ENCODE measurements at regions not wholly inside any gene's neighbourhood (a gene's known extent, or its start where the extent isn't known, plus 50 kb on each side); places are given as distances from the start of the nearest gene placed in this dataset.
"Not testable (repeated sequence)": the region's sequence is repeated elsewhere in the genome, so short reads cannot be mapped to it uniquely, and the experiment has no call there.

DNA sequence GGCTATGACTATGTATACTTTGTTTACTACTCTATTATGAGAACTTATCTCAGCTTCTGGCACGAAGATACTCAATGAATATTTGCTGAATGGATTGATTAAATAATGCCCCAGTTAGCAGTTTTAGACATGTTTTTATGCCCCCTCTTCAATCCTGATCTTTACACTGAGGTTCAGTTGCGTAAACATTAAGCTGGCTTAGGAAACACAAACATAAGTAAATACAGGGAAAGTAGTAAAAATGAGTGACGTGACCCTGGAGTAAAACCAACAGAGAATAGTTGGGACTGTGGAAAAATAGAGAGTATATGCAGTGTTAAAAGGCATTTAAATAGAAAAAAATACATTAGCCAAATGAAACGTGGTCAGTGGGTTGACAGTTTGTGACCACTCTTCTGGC is 387.0 kb upstream of the ACTRT1 start:
- H3K27ac ChIP-seq = no peak overlapping the region
- H3K27me3 ChIP-seq (replicated peaks; ENCODE audit: insufficient read depth) = no peaks in the 10 kb centered on the region
- H3K9me3 ChIP-seq = no peaks in the 10 kb centered on the region
- no peaks in the 10 kb centered on the region for H3K4me1 ChIP-seq (replicated peaks)
- no peak overlapping the region for H3K4me3 ChIP-seq
- no peaks in the 10 kb centered on the region for H3K36me3 ChIP-seq
- TF ChIP-seq POLR2AphosphoS5 (IDR thresholded peaks at IDR 0.05) = no peak
- TF ChIP-seq, protein P1, sequence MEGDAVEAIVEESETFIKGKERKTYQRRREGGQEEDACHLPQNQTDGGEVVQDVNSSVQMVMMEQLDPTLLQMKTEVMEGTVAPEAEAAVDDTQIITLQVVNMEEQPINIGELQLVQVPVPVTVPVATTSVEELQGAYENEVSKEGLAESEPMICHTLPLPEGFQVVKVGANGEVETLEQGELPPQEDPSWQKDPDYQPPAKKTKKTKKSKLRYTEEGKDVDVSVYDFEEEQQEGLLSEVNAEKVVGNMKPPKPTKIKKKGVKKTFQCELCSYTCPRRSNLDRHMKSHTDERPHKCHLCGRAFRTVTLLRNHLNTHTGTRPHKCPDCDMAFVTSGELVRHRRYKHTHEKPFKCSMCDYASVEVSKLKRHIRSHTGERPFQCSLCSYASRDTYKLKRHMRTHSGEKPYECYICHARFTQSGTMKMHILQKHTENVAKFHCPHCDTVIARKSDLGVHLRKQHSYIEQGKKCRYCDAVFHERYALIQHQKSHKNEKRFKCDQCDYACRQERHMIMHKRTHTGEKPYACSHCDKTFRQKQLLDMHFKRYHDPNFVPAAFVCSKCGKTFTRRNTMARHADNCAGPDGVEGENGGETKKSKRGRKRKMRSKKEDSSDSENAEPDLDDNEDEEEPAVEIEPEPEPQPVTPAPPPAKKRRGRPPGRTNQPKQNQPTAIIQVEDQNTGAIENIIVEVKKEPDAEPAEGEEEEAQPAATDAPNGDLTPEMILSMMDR (IDR thresholded peaks at IDR 0.05) = no peak
- TF ChIP-seq POLR2A (IDR thresholded peaks at IDR 0.05) = no peak
- intact Hi-C loops (cut with DNase I) = no loop called here
- WGBS = 29% methylated on average over 4 of the region's 4 CpGs
- DNase-seq (ENCODE audit: low spot score) = no peak

DNA sequence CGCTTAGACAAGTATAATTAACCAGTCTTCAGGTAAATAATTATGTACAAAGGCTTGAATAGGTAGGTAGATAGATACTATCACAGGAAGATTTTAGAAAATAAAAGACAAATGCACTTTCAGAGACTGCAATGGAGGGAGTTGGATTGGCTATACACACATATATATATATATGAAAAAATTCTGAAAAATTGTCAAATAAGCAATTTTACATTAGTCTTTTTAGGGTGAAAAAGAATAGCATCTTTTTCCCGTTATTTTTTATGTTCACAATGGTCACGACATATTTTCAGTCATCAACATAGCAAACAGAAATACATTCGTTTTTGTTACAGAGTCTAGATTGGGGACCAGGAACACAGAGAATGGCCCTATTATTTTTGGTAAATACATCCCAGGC is 385.9 kb upstream of the ACTRT1 start:
- Histone ChIP-seq H3K9me3 (no peaks in the 10 kb centered on the region), H3K27me3 (replicated peaks; ENCODE audit: insufficient read depth) (no peaks in the 10 kb centered on the region), H3K4me1 (replicated peaks) (no peaks in the 10 kb centered on the region), H3K36me3 (no peaks in the 10 kb centered on the region), H3K27ac (no peak overlapping the region), H3K4me3 (no peak overlapping the region)
- no peak for DNase-seq (ENCODE audit: low spot score)
- WGBS = 73% methylated on average over 4 of the region's 4 CpGs
- TF ChIP-seq, protein P1 (IDR thresholded peaks at IDR 0.05) = no peak
- TF ChIP-seq POLR2A (IDR thresholded peaks at IDR 0.05) (no peak), POLR2AphosphoS5 (IDR thresholded peaks at IDR 0.05) (no peak)
- intact Hi-C loops (cut with DNase I) = no loop called here

DNA sequence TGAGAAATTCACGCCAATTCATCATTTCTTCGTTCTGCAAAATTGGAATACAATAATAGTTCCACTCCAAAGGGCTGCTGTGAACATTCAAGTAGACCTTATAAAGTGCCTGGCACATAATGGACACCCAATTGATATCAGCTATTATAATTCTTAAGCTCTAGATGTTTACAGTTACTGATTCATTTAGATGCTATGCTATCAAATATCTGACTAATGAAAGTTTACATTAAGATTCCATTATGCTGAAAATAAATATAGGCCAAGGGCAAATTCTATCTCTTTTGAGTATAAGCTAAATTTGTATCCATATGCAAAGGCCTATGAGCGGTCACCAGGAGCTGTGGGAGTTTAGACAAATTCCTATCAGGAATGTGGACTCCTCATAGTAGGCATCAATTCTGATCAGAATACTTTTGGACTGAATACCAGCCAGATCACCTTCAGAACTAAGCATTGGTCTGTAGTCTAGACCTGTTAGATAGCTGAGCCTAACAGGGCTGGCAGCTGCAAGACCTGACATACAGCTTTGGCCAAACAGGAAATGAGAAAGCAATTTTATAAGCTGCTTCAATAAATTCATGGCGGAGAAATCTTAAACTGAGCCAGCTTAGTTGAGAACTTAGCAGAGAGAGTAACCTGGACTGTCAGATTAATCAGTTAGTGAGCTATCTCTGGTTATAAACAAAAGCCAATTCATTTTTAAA is 384.3 kb upstream of the ACTRT1 start:
- no peak overlapping the region for H3K27ac ChIP-seq
- intact Hi-C loops (cut with DNase I) = no loop called here
- no peak overlapping the region for H3K4me3 ChIP-seq
- H3K36me3 ChIP-seq = no peaks in the 10 kb centered on the region
- no peaks in the 10 kb centered on the region for H3K4me1 ChIP-seq (replicated peaks)
- TF ChIP-seq POLR2A (IDR thresholded peaks at IDR 0.05) (no peak), POLR2AphosphoS5 (IDR thresholded peaks at IDR 0.05) (peak; percentile 5)
- H3K27me3 ChIP-seq (replicated peaks; ENCODE audit: insufficient read depth) = no peaks in the 10 kb centered on the region
- H3K9me3 ChIP-seq = no peaks in the 10 kb centered on the region
- 70% methylated on average over 4 of the region's 4 CpGs for WGBS
- peak; percentile 3 for DNase-seq (ENCODE audit: low spot score)

DNA sequence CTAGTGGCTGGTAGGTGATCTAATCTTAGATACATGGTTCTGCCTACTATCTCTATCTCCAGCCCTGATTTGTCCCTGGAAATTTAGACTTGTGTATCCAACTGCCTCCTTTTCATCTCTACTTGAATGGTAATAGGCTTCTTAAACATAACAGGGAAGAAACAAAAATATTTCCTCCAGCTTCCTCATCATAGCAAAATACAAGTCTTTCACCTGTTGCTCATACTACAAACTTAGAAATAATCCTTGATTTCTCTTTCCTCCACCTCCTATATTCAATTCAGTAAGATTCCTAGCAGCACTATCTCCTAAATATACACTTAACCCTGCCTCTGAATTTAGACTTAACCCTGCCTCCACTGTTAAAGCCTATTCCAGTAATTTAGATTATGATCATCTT is 373.3 kb upstream of the ACTRT1 start:
- no peak for DNase-seq (ENCODE audit: low spot score)
- TF ChIP-seq POLR2AphosphoS5 (IDR thresholded peaks at IDR 0.05) = no peak
- Histone ChIP-seq H3K27me3 (replicated peaks; ENCODE audit: insufficient read depth) (no peaks in the 10 kb centered on the region), H3K4me3 (no peak overlapping the region), H3K36me3 (no peaks in the 10 kb centered on the region), H3K27ac (no peak overlapping the region), H3K9me3 (no peaks in the 10 kb centered on the region), H3K4me1 (replicated peaks) (no peaks in the 10 kb centered on the region)
- intact Hi-C loops (cut with DNase I) = no loop called here

DNA sequence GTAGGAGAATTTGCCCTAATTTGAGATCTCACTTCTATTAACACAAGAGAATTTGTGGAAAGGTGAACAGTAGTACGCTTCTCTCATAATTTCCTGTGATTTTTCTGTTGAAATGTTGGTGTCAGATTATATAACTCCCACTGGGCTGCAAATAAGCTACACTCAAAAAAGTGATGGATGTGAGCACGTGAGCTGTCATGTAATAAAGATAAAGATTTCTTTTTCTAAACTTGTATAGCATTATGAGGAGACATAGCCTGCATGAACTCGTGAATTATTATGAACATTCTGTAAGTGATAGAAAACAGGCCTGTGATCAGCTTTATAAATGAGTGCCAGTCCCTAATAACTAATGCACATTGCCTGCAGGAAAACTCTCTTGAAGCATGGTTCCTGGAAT is 356.6 kb upstream of the ACTRT1 start:
- intact Hi-C loops (cut with DNase I) = no loop called here
- Histone ChIP-seq H3K9me3 (no peaks in the 10 kb centered on the region), H3K27me3 (replicated peaks; ENCODE audit: insufficient read depth) (no peaks in the 10 kb centered on the region), H3K27ac (no peak overlapping the region), H3K4me3 (no peak overlapping the region), H3K36me3 (no peaks in the 10 kb centered on the region), H3K4me1 (replicated peaks) (no peaks in the 10 kb centered on the region)
- TF ChIP-seq POLR2AphosphoS5 (IDR thresholded peaks at IDR 0.05) (no peak), POLR2A (IDR thresholded peaks at IDR 0.05) (no peak)
- TF ChIP-seq, protein P1 (IDR thresholded peaks at IDR 0.05) = no peak
- WGBS = 52% methylated on average over 3 of the region's 3 CpGs
- no peak for DNase-seq (ENCODE audit: low spot score)

DNA sequence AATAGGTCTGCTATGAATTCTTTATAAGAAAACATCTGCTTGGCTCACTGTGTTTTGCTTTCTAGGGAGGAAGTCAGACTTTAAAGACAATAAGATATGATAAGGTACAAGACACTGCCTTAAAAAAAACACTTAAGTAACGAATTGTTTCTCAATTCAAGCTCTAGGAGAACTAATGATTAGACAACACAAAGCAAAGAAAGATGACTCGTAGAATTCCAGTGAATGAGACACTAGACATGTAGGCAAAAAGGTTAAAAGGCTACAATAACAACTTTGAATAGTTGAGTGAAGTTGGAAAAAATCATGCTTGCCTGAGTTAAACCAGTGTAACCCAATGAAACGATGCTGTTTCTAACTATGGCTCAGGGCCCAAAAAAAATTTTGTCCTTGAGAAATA is 344.4 kb upstream of the ACTRT1 start:
- no peaks in the 10 kb centered on the region for H3K9me3 ChIP-seq
- H3K36me3 ChIP-seq = no peaks in the 10 kb centered on the region
- H3K4me1 ChIP-seq (replicated peaks) = no peaks in the 10 kb centered on the region
- H3K4me3 ChIP-seq = no peak overlapping the region
- intact Hi-C loops (cut with DNase I) = no loop called here
- H3K27ac ChIP-seq = no peak overlapping the region
- no peak for DNase-seq (ENCODE audit: low spot score)
- TF ChIP-seq POLR2AphosphoS5 (IDR thresholded peaks at IDR 0.05) = no peak
- TF ChIP-seq, protein P1 (IDR thresholded peaks at IDR 0.05) = no peak
- no peak for TF ChIP-seq POLR2A (IDR thresholded peaks at IDR 0.05)
- WGBS = 42% methylated on average over 3 of the region's 3 CpGs
- no peaks in the 10 kb centered on the region for H3K27me3 ChIP-seq (replicated peaks; ENCODE audit: insufficient read depth)

DNA sequence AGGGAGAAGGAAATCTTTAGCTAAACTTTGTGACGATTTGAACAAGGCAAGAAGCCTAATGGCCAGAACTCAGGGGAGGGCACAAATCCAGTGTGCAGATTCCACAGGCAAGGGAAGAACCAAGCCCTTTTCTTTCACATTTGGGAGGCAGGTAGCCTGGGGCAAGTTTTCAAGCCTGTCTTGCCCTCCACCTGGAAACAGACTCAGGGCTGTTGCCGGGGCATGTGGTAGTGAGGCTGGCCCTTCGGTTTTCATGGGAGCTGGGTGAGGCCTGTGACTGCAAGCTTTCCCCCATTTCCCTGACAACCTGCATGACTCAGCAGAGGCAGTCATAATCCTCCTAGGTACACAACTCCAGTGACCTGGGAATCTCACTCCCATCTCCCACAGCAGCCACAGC is 331.6 kb upstream of the ACTRT1 start:
- H3K36me3 ChIP-seq; DNase-seq (ENCODE audit: low spot score); H3K4me3 ChIP-seq; intact Hi-C loops (cut with DNase I); H3K4me1 ChIP-seq (replicated peaks); H3K9me3 ChIP-seq; H3K27ac ChIP-seq; H3K27me3 ChIP-seq (replicated peaks; ENCODE audit: insufficient read depth): not testable (repeated sequence)
- 33% methylated on average over 1 of the region's 3 CpGs for WGBS

Measured in prostate gland (tissue), 2 donors.